ENCODE measurements at regions not wholly inside any gene's neighbourhood (a gene's known extent, or its start where the extent isn't known, plus 50 kb on each side); places are given as distances from the start of the nearest gene placed in this dataset.

GRCh38 chr6:166029506-166029905 lies 138.1 kb downstream of the TBXT start:
- TF ChIP-seq POLR2A (IDR thresholded peaks at IDR 0.05) (no peak), EP300 (IDR thresholded peaks at IDR 0.05) (no peak), CTCF (IDR thresholded peaks at IDR 0.05) (no peak), POLR2AphosphoS5 (IDR thresholded peaks at IDR 0.05) (no peak)
